PC-9 (cell line): ENCODE measurements at regions not wholly inside any gene's neighbourhood (a gene's known extent, or its start where the extent isn't known, plus 50 kb on each side); places are given as distances from the start of the nearest gene placed in this dataset.

Experiments used
- BruUV-seq: library from RNA; stranded (reverse); fragments of 400-500 nt; replicated peaks from 2 replicates; lab custom pipeline; 2021; lab: Mats Ljungman, UMichigan
- CTCF ChIA-PET: fragments of 300-600 bp; sonication (Branson Sonifier 250); formaldehyde crosslinking; loops from one replicate; lab custom pipeline; 2022; ENCODE audit warnings: antibody characterized with exemption; lab: Charles Lee
- POLR2A ChIA-PET: fragments of 300-600 bp; sonication (Branson Sonifier 250); formaldehyde crosslinking; loops from one replicate; lab custom pipeline; 2022; ENCODE audit warnings: antibody characterized with exemption; ENCODE audit not compliant: unreplicated experiment; lab: Charles Lee
- DNase-seq, 2 experiments: peaks; one replicate each; pipeline versions ENCODE4 v3.0.0 to v3.0.0-alpha.2; 2015 to 2022; ENCODE audit warnings: mixed read lengths in 1 of 2
- H2AFZ ChIP-seq: fragments of 200-600 bp; sonication (generic); 2 replicates; pipeline ENCODE4 v1.8.1; 2017; ENCODE audit warnings: antibody characterized with exemption
- H3F3A ChIP-seq: fragments of 200-600 bp; sonication (generic); 2 replicates; pipeline ENCODE4 v1.8.1; 2017; ENCODE audit warnings: antibody characterized with exemption, mild to moderate bottlenecking, low read depth; ENCODE audit not compliant: insufficient read depth
- H3K27ac ChIP-seq: fragments of 200-600 bp; sonication (generic); 2 replicates; pipeline ENCODE4 v1.6.1; 2016; ENCODE audit warnings: mixed run types
- H3K27me3 ChIP-seq: fragments of 200-600 bp; sonication (generic); 2 replicates; pipeline ENCODE4 v1.6.1; 2016; ENCODE audit warnings: low read depth, mixed run types; ENCODE audit not compliant: insufficient read depth
- H3K36me3 ChIP-seq: fragments of 200-600 bp; sonication (generic); 2 replicates; pipeline ENCODE4 v1.6.1; 2016; ENCODE audit warnings: low read depth, mixed run types
- H3K4me1 ChIP-seq: fragments of 200-600 bp; sonication (generic); replicated peaks from 2 replicates; pipeline ENCODE4 v1.6.1; 2016; ENCODE audit warnings: mixed run types; ENCODE audit not compliant: insufficient read depth
- H3K4me2 ChIP-seq: fragments of 200-600 bp; sonication (generic); 2 replicates; pipeline ENCODE4 v1.6.1; 2017; ENCODE audit warnings: mixed run types
- H3K4me3 ChIP-seq: fragments of 200-600 bp; sonication (generic); 2 replicates; pipeline ENCODE4 v1.6.1; 2016; ENCODE audit warnings: mixed run types
- H3K79me2 ChIP-seq: fragments of 200-600 bp; sonication (generic); 2 replicates; pipeline ENCODE4 v1.6.1; 2017; ENCODE audit warnings: low read depth, mixed run types
- H3K9me2 ChIP-seq: fragments of 200-600 bp; sonication (generic); 2 replicates; pipeline ENCODE4 v1.8.1; 2017; ENCODE audit warnings: mild to moderate bottlenecking; ENCODE audit not compliant: insufficient read depth
- H3K9me3 ChIP-seq: fragments of 200-600 bp; sonication (generic); 2 replicates; pipeline ENCODE4 v1.8.1; 2016; ENCODE audit warnings: low read depth; ENCODE audit not compliant: insufficient read depth
- H4K20me1 ChIP-seq: fragments of 200-600 bp; sonication (generic); 2 replicates; pipeline ENCODE4 v1.8.1; 2017; ENCODE audit not compliant: insufficient read depth
- CTCF ChIP-seq: fragments of 200-600 bp; sonication (generic); conservative IDR thresholded peaks from 2 replicates; pipeline ENCODE4 v1.6.1; 2017; ENCODE audit warnings: mixed run types, antibody characterized with exemption, mild to moderate bottlenecking, moderate library complexity
- EZH2 ChIP-seq: fragments of 200-600 bp; sonication (generic); IDR thresholded peaks from 2 replicates; pipeline ENCODE4 v1.8.0; 2017; ENCODE audit warnings: antibody characterized with exemption, low read depth
- intact Hi-C: fragments of 100-400 bp; cut with micrococcal nuclease; formaldehyde crosslinking; loops from one replicate; pipeline ENCODE4 v1.10.0; 2022; ENCODE audit not compliant: unreplicated experiment

DNA sequence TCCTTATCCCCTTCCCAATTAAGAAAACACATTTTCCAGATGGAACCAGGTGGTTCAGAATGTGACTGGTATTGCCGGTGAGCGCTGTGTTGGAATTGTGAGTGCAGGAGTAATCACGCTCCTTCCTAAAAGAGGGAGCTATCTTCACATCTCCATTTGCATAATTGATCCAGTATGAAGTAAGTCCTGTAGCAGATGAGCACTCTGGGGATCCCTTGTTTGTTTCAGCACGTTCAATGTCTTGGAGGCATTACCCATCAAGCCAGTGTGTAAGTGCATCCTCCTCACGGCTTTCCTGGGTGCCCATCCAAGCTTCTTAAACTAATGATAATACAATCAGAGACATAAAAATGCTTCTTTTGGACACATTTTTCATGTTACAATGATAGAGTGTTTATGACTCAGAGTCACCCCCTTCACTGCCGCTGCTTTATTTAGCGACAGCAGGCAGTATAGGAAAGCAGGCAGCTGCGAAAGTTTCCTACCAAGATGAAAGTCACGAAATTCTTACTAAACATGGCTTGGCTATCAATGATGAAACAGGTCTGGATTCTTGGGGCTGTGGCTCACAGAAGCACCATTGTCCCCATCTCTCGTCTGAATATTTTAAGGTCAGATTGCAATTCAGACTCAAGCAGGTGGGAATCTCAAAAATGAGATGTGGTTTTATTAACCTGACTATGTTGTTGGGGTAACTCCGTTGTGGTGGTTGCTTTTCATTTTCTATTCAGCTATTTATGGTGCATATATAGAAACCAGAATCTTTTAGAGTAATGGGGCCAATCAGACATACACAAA is 346.3 kb upstream of the MDFIC2 start:
- Histone ChIP-seq H3F3A (no peaks in the 10 kb centered on the region), H3K9me3 (no peaks in the 10 kb centered on the region), H3K36me3 (no peaks in the 10 kb centered on the region), H3K27ac (no peak overlapping the region), H3K27me3 (no peaks in the 10 kb centered on the region), H3K79me2 (no peaks in the 10 kb centered on the region), H2AFZ (no peak overlapping the region), H3K4me3 (no peak overlapping the region), H3K9me2 (no peaks in the 10 kb centered on the region), H3K4me2 (no peak overlapping the region), H4K20me1 (no peaks in the 10 kb centered on the region), H3K4me1 (no peaks in the 10 kb centered on the region)
- POLR2A ChIA-PET, result no interaction called here
- BruUV-seq, result no TSS peak
- no peak for DNase-seq
- intact Hi-C loops, result no loop called here
- CTCF ChIA-PET, result no interaction called here
- TF ChIP-seq EZH2 (no peak), CTCF (no peak)

DNA sequence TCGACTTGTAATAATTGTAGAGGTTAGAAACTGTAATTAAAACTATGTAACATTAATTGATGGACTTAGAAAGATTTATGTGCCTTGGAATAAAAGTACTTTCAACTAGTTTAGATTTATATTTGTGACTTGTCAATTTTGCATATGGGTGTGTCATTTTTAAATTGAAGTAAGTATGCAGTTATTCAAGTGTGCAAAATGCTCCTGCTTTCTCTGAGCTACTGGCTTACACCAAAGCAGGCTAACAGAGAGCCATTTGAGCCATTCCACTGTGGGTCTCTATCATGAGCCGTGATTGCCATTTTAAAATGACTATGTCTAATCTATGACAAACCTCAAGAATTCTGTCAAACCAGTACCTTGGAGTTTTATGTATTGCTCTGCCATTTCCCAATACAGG is 345.0 kb upstream of the MDFIC2 start:
- Histone ChIP-seq H3K27ac (no peak overlapping the region), H3K4me2 (no peak overlapping the region), H3K4me3 (no peak overlapping the region), H3K27me3 (no peaks in the 10 kb centered on the region), H3K9me2 (no peaks in the 10 kb centered on the region), H3K9me3 (no peaks in the 10 kb centered on the region), H4K20me1 (no peaks in the 10 kb centered on the region), H2AFZ (no peak overlapping the region), H3K36me3 (no peaks in the 10 kb centered on the region), H3K79me2 (no peaks in the 10 kb centered on the region), H3F3A (no peaks in the 10 kb centered on the region), H3K4me1 (no peaks in the 10 kb centered on the region)
- POLR2A ChIA-PET, result no interaction called here
- intact Hi-C loops, result no loop called here
- CTCF ChIA-PET, result no interaction called here
- BruUV-seq, result no TSS peak
- DNase-seq, result no peak
- TF ChIP-seq EZH2, result no peak
- TF ChIP-seq CTCF, result no peak

- no peak overlapping the region for H2AFZ ChIP-seq
- TF ChIP-seq CTCF (no peak), EZH2 (no peak)
- no peaks in the 10 kb centered on the region for H3K36me3 ChIP-seq
- no peaks in the 10 kb centered on the region for H3K79me2 ChIP-seq
- H3K27ac ChIP-seq, result no peak overlapping the region
- no peaks in the 10 kb centered on the region for H3K4me1 ChIP-seq
- no peaks in the 10 kb centered on the region for H4K20me1 ChIP-seq
- no peaks in the 10 kb centered on the region for H3K9me3 ChIP-seq
- no peaks in the 10 kb centered on the region for H3K9me2 ChIP-seq
- no peak for DNase-seq
- POLR2A ChIA-PET, result no interaction called here
- CTCF ChIA-PET, result no interaction called here
- intact Hi-C loops, result no loop called here
- no TSS peak for BruUV-seq
- no peak overlapping the region for H3K4me2 ChIP-seq
- H3K4me3 ChIP-seq, result no peak overlapping the region
- no peaks in the 10 kb centered on the region for H3K27me3 ChIP-seq
- no peaks in the 10 kb centered on the region for H3F3A ChIP-seq
Measured at GRCh38 chr3:70647823-70648222, 335.4 kb upstream of the MDFIC2 start.
